IPS-NIHi7 (cell line): ENCODE measurements at regions not wholly inside any gene's neighbourhood (a gene's known extent, or its start where the extent isn't known, plus 50 kb on each side); places are given as distances from the start of the nearest gene placed in this dataset.
"Not testable (repeated sequence)": the region's sequence is repeated elsewhere in the genome, so short reads cannot be mapped to it uniquely, and the experiment has no call there.

ENCODE experiments used
- DNase-seq: peaks from one replicate; pipeline ENCODE4 v3.0.0; 2012; ENCODE audit warnings: mixed read lengths; ENCODE audit errors: extremely low spot score

DNA sequence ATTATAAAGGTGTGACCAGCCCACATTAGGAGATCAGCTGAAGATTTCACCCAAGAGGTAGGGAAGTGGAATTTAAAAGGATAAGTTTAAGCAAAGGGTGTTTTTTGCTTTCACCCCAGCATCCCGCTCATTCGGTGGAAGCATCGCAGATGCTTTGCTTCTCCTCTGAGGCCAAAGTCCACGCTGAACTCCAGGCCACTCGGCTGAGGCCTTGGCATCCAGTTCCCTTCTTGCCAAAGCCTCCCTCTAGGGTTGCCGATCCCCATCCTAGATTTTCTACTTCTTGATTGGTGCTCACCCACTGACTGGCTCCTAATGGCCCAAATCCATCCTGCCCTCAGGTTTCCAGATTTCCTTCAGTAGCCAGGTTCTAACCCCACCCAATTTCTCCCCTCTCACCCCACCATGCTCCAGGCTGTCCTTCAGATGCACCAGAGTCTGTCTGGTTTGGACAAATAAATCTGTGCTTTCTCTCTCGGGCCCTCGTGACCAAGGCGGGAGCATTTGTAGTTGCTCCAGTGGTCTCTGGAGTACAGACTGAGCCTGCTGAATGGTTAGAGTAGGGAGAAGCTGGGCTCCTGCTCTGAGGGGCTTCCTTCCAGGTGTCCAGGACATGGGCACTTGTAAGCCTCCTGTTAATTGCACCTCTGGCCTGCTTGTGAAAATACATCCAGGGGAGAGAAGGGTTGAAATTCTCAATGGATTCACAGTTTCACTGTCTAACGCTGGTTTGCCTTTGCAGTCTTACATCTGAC is 193.2 kb downstream of the C1orf94 start:
- DNase-seq, result no peak

DNA sequence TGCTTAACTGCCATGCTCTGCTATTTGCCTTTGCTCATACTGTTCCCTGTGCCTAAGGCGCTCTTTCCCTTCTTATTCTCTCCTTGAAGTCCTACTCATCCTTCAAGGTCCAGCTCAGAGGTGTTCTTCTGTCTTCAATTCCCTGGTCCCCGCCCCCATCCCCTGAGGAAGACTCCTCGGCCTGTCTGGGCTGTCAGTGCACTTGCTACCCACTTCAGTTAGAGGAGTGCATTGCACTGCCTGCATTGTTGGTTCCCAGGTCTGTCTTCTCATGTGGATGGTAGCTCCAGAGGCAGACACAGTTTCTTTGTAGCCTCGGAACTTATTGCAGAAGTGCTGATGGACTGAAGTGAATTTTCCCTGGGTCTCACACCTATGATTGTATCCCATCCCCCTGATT is 194.0 kb downstream of the C1orf94 start:
- DNase-seq, result no peak

DNA sequence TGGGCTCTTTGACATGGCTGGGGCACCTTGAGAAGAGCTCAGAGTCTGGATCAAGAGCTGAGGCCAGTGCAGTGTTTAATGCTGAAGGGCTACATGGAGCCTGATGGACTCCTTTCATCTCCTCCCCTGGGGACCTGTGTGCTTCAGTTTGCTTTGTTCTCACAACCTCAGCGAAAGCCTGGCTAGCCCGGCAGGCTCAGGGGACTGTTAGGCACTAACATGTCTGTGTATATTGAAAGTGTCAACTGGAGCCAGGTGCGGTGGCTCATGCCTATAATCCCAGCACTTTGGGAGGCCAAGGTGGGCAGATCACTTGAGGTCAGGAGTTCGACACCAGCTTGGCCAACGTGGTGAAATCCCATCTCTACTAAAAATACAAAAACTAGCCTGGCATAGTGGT is 194.5 kb downstream of the C1orf94 start:
- DNase-seq, result not testable (repeated sequence)

DNA sequence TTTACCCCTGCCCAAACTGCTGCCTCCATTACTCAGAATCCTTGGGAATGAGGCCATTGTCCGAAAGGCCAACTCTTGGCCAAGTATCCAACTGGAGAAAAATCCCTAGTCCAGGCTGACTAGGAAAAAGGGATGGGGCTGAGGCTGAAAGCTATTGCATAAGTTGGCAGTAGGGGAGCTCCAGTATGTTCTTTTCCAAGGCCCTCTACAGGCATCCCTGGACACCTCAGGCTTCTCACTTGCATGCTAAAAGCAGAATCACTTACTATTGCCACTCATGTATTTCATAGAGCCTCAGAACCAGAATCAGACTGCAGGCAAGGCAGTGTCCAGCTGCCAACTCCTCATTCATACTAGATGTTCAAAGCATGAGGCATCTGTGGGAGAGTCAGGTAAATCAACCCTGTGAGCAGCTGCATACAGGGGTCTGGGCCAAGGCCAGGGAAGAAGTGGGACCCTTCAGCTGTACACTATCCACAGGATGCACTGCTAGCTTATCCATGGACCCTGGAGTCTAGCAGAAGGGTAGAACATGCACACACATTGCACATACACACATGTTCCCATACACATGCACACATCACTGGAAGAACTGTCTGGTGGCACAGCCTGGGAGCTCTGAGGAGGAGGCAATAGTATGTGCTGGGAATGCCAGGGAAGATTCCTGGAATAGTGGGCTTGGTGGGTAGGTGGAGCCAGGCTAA is 195.3 kb downstream of the C1orf94 start:
- no peak for DNase-seq

DNA sequence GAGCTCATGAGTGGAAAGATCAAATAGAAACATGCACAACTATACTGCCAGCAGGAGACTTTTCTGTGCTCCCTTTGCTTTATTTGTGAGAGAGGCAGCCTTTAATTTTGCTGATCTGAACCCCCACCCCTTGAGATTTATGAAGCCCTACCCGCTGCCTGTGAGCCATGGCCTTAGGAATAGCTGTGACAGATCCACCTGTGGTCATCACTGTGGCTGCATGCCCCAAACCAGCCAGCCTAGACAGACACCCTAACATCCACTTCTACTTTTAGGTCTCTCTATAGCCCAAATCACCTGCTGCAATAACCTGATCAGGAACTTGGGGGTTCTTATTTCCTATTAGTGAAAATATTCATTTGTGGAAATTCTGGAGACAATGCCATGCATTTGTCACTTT is 196.2 kb downstream of the C1orf94 start:
- DNase-seq, result no peak

DNA sequence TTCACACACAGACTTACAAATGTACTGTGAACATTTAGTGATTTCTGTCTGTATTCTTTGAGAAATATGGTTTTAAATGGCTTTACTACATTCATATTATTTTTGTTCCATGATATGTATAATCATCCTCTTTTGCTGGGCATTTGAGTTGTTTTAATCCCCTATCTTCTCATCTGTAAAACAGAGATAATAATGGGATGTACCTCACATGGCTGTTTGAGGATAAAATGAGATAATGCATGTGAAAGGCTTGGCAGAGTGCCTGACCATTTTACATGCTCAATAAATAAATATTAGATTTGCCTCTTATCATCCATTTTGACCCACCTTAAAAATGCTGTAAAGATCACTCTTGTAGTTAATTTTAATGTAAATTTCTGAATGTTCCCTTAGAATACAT is 197.2 kb downstream of the C1orf94 start:
- DNase-seq, result no peak

DNA sequence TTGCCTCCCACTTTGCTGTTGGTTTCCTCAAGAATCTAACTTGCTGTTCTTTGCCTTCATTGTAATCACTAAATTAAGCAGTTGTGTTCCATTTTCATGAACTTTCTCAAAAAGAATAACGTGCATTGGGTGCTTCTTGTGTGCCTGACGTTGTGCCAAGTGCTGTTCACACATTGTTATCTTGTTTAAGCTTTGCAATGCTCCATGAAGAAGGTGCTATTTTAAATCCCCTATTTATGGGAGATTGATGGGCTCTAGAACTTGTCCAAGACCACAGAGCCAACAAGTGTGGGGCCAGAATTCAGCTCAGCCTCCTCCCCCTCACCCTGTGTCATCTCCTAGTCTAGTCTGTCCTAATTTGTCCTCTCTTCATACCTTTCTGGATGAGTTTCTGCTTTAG is 199.8 kb downstream of the C1orf94 start:
- DNase-seq, result no peak

DNA sequence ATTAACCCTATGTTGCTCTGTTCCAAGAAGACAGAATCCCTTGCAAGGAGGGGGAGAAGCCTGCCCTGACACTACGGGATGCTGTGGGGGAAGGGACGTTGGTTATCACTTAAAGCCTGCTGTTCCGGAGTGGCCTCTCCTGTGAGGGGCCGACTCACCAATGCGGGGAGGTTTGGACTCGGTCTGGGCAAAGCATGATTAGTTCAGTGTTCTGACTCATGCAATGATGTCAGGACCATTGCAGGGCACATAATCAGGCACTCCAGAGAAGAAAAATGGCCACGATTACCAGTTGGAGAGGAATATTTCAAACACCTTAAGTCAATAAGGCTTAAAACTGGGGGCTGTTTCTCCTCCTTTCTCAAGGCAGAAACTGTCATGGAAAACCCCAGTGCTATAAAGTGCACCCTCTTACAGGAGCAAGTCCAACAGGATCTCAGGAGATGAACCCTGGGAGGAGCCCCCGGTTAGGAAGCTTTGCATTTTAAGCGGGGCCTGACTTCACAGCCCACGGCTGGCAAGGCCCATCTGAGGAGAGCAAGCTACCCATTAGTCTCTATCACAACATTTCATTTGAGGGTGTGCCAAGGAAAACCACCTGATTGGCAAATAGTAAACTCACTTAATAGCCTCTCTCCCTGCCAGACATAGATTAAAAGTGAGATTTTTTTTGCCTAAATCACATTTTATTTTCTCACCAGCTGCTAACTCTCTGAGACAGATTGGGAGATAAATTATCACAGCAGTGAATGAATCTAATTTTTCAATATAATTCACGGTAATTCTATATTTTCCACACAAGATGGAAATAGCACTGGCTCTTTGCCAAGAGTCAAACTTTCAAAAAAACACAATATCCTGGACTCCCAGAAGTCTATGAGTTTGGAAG is 202.5 kb downstream of the C1orf94 start:
- DNase-seq, result peak; percentile 35

DNA sequence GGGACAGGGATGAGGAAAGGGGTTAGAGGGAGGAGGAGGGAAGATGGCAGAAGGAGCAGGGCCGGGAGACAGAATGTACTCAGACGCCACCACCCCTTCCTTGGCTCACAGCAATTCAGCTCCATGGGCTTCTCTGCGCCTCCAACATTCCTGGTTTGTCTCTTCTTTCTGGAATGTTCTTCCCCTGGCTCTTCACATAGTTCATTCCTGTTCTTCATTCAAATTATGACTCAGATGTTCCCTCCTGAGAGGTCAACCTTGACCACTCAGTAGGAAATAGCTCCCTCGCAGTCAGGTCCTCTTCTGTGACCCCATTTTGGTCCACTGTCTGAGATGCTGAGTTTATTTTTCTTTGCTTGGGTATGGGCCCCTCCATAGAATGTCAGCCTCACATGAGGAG is 203.2 kb downstream of the C1orf94 start:
- DNase-seq, result no peak

DNA sequence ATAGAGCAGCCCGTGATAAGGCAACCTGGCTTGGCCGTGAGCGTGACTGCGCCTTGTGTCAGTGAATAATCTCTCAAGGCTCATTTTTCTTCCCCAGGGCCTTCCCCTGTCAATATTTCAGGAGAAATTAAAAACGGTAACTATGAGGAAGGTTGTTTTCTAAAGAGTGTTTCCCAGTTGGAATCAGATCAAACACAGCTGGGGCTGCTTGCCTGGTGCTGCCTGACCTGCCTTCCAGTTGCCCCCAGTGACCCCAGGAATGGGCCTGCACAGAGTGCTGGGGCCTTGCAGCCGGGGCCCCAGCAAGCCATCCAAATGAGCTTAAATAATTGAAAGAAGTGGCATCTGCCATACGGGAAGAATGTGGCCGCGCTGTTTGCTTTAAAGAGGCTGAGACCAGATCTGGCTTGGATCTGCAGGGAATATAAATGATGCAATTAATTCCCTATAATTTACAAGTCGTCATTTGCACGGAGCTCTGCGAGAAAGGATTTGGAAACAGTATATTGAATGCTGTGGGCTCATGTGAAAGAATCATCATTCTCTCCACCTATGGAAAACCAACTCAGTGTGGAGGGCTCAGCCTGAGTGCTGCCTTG is 203.9 kb downstream of the C1orf94 start:
- no peak for DNase-seq

DNA sequence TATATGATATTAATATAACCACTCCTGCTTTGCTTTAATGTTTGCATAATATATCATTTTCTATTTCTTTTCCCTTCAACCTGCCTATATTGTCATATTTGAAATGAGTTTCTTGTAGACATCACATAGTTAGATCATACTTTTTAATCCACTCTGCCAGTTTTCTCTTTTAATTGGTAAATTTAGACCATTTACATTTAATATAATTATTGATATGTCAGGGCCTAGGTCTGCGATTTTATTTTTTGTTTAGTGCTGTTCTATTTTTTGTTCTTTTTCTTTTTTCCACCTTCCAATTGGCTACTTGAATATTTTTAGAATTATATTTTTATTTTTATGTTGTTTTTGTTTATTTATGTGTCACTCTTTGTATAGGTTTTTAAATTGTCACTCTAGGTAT is 213.3 kb downstream of the C1orf94 start:
- no peak for DNase-seq

DNA sequence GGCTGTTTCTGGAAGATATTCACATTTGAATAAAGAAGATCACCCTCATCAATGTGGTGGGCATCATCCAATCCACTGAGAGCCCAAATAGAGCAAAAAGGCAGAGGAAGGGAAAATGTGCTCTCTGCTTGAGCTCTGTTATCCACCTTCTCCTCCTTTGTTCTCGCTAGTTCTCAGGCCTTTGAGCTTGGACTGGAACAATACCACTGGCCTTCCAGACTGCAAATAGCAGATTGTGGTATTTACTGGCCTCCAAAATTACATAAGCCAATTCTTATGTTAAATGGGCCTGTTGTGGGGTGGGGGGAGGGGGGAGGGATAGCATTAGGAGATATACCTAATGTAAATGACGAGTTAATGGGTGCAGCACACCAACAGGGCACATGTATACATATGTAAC is 219.3 kb downstream of the C1orf94 start:
- DNase-seq, result no peak

DNA sequence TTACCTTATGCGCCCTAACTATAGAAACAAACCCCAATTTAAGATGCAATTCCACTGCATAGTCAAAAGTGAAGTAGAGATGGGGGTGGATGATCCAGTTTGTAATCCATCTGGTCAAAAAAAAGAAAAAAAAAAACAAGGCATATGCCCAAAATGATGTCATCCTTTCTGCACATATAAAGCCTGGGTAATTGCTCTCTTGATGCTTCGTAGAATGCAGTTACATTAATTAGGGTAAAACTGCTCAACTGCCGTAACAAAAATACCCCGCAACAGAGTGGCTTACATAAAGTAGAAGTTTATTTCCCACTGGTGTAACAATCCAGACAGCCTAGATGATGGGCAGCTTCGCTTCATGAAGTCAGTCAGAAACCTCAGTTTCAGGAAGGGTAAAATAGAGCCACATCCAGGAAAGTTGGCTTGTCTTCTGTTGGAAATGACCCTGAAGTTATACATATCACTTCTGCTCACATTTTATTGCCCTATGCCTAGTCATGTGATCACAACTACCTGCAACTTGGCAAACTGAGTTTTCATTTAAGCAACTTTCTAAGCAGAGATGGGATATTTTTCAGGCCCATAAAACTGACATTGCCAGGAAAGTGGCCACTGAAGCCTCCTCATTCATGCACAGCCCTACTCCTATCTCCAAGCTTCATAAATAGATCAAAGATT is 221.7 kb downstream of the C1orf94 start:
- no peak for DNase-seq

DNA sequence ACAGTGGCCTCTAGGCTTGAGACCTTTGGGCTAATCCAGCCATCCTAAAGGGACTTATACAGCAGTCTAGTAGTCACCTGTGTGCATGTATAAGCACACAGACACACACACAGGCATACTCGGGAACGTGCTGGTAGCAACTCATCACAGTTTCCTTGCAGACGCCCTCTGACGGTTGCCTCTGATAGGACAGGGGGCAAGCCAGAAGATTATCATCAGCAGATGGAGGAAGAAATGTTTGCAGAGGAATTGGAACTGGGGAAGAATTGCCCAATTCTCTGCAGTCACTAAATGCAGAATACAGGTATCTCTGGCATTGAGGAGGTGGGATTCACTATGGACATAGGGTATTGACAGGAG is 222.2 kb downstream of the C1orf94 start:
- peak; percentile 57 for DNase-seq

DNA sequence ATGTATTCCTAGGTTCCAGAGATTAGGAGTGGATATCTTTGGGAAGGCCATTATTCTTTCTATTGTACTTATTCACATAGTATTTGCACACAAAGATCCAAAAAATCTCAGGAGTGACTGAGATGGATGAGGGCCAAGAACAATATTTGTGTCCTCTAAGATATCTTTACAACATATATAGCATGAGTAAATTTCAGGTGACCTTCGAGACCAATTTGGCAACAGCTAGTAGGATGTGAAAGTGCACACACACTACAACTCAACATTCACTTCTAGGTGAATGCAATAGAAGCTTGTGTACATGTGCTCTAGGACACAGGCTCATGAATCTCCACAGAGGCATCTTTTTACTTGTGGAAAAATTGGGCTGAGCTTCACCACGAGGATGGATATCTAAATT is 224.0 kb downstream of the C1orf94 start:
- DNase-seq, result no peak

DNA sequence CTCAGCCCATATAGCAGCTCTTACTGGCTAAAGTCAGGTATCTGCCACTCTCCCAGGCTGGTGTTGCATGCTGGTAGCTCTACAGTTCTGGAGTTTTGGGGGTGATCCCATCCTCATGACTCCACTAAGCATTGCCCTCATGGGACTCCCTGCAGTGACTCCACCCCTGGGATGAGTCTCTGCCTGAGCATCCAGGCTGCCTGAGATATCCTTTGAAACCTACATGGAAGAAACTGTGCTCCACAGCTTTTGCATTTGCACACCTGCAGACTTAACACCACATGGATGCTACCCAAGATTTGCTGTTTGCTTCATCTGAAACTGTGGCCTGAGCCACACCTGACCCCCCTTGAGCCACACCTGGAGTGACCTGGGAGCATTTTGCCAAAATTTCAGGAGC is 226.4 kb downstream of the C1orf94 start:
- no peak for DNase-seq

DNA sequence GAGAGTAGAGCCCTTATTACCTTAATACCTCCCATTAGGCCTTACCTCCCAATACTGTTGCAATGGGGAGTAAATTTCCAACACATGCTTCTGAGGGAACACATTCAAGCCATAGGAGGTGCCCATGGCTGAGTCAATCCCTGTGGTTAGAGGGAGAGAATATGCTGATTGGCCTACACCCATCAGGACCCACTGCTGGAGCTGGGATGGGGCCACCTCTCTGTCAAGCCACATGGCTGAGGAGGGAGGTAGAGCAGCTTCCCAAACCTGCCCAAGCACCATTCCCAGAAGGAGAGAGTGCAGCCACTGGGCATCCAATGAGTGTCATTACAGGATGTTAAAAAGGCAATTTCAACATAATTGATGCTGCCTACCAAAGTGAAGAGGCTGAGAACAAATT is 228.1 kb downstream of the C1orf94 start:
- no peak for DNase-seq

DNA sequence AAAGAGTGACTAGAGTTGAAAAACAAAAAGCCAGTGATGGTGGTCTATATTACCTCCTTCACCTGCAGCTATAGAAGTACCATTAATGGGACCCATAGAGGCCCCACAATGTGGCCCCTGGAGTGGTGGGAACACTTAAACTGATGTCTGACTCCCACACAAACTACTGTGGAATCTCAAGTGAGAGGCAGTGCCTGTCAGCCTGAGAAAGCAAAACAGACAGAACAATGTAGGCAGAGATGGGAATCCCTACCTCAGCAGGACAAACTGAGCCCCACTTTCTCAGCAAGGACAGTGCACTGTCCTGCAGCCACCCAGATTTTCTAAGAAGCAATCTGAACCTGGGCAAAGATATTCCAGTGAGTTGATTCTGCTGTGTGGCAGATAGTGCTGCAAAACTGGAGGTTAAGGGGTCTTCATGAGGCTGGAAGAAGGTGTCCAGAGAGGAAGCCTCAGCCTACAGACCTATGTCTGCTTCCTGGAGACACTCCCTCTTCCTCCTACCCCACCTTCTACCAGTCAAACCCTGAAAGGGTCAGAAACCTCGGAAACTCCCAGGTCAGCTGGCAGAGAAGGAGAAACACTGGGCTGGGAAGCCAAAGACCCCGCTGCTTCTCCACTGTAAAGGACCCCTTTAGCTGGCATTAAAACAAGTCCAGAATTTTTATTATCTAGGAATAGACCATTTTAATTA is 228.7 kb downstream of the C1orf94 start:
- no peak for DNase-seq

DNA sequence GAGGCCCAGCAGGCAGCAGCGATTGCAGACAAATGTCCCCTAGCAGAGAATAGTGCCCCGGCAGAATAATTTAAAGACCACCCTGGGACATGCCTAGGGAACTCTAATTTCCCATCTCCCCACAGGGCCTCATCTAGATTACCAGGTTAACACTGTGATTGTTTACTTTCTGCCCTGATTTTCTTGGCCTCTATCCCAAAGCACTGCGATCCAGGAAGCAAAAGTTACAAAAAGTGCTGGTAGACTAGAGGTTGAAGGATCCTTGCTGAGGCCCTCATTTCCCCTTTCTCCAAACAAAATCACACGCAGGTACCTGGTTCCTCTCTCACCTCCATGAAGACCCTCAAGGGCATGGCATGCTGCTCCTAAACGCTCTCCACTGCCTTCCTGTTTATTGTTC is 229.7 kb downstream of the C1orf94 start:
- no peak for DNase-seq

DNA sequence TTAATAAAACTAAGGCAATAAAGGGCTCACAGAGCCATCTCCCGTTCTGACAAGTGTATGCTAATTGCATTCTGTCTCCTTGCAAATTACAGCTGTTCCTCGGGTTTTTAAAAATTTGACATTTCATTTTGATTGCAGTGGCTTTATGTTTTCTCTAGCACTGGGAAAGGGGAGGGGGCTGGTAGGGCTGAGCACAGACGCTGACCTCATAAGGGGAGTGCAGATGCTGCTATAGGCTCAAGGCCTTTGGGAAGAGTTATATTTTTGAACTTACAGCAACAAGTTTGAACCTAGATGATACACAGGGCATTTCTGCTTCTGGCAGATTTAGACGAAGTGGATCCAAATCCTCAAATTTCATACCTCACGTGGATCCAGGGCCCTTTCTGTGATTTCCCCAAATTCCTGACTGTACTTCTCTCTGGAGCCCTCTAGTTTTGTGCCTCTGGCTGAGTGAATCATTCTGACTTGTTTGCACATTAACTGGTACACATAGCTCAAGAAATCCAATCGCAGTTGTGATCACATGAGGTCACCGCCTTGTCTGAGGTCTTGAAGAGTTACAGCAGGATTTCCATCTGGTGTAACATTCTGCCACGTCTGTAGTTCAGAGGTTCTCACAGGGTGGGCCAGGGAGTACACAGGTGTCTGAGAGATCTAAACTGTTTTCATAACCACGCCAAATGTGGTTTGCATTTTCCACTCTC is 230.3 kb downstream of the C1orf94 start:
- DNase-seq, result no peak
